Jurkat, Clone E6-1 (cell line): ENCODE measurements at regions not wholly inside any gene's neighbourhood (a gene's known extent, or its start where the extent isn't known, plus 50 kb on each side); places are given as distances from the start of the nearest gene placed in this dataset.
A peak's percentile ranks its signal among the peaks of the same experiment; 100 is the strongest.

Experiments used
- DNase-seq: peaks from one replicate; pipeline ENCODE4 v3.0.0-alpha.2; 2011; ENCODE audit warnings: low read depth, low spot score
- H3K4me3 ChIP-seq: 2 replicates; pipeline ENCODE4 v1.5.1; 2011; ENCODE audit warnings: mild to moderate bottlenecking, low read length, control low read depth, moderate library complexity

DNA sequence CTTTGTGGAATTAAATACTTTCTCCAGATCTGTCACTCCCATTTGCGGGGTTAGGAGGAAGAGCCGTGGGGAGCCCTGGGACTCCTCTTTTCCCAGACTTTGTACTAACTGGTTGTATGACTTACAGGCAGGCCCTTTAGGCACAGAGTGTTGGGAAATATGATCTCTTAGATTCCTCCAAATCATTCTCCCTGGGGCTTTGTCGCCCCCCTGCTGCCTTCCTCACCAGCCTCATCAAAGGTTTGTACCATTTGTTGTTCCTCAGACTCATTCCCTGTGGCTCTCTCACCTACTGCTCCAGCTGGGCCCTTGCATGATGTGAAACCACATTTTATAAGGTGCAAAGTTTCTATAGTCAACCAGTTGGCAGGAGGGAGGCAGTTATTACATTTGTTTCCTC, 56.4 kb downstream of the CRYGS start:
- DNase-seq, result no peak
- H3K4me3 ChIP-seq, result no peak overlapping the region

DNA sequence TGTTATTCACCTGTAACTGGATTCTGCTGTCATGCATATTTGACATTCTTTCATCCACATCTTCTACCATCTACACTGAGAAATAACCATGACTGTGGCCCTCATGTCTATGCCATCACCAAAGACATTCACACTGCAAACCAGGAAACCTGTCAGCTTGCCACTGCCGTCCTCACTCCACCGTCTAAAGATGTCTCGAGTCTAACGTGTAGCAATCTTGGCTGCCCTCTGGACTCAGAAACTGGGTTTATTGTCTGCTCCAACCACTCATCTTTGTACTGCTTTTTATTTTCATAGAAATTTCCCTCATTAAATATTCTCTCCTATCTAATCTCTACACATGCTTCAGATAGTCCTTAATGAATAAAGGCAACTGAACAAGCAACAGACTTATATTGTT, 57.1 kb downstream of the CRYGS start:
- no peak for DNase-seq
- no peak overlapping the region for H3K4me3 ChIP-seq

DNA sequence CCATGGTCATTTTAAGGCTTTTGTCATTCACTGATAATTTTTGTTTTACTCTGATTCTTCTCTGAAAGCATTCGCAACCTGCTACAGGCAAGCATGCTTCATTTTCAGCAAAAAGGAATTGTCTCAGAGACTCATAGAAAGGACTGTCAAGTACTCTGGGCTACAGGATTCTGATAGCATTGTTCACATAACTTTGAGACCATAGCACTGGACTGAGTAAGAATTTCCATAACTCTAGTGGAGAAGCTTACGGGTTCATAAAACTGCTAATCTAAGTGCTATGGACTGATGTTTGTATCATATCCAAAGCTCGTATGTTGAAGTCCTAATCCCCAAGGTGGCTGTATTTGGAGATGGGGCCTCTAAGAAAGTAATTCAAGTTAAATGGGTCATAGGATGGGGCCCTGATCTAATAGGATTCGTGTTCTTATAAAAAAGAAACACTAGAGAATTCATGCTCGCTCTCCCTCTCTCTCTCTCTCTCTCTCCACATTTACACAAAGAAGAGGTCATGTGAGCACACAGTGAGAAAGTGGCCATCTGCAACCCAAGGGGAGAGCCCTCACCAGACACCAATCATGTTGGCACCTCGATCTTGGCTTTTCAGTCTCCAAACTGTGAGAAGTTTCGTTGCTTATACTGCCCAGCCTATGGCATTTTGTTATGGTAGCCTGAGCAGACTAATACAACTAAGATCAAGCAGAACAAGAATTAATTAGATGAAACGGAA, 60.4 kb downstream of the CRYGS start:
- H3K4me3 ChIP-seq, result no peak overlapping the region
- DNase-seq, result no peak

DNA sequence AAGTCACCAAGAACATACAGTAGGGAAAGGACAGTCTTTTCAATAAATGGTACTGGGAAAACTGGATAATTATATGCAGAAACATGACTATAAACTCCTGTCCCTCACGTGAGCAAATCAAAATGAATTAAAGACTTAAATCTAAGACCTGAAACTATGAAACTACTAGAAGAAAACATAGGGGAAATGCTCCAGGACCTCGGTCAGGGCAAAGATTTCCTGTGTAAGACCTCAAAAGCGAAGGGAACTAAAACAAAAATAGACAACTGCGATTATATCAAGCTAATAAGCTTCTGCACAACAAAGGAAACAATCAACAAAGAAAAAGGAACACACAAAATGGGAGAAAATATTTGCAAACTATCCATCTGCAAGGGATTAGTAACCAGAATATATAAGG, 62.7 kb downstream of the CRYGS start:
- no peak for DNase-seq
- no peak overlapping the region for H3K4me3 ChIP-seq

DNA sequence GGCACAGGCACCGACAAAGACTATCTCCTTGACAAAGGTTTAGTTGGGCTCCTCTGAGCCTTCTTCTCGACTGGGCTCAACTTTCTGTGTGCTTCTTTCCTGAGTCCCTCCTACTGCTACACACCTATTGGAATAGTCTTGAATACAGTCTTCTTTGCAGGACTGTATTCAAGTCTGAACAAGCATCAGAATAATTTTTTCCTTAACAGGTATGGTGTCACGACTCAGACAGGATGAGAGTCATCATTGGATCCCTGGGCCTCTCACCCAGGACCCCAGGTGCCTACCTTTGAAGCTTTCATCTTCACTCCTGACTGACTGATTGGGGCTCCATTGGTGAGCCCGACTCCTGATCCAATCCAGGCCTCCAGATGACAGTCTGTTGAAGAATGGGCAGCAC, 66.3 kb downstream of the CRYGS start:
- no peak for DNase-seq
- no peak overlapping the region for H3K4me3 ChIP-seq

DNA sequence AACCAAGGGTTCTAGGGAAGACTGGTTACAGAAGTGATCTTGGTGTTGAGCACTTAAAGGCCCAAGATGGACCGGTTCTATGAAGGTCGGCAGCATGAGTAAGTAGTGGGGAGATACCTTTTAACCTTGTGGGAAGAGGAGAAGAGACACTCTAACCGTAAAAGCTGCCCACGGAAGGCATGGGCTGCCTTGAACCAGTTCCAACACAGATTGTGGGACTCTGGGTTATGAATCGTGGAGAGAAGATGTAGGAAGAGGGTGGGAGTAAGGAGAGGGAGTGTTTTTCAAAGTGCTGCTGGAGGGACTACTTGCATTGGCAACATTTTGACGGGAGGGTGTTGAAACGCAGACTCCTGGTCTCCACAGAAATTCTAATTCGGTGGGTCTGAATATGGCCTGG, 67.1 kb downstream of the CRYGS start:
- DNase-seq, result no peak
- H3K4me3 ChIP-seq, result no peak overlapping the region

DNA sequence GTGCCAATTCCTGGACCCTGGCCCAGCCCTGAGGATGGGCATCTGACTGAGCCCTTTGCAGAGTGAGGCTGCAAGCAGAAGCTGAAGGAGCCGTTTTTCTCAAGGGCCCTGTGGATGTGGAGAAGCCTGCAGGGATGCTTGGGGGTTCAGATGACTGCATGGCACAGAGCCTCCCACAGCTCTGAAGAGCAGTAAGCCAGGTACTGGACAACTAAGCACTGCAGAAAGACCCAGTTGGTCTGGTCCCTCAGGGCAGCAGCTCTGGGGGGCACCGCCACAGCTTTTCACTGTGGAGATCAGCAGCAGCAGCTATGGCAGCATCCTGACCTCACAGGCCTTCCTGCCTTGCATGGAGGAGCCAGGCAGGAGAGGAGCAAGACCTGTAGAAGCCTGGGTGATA, 67.6 kb downstream of the CRYGS start:
- H3K4me3 ChIP-seq, result no peak overlapping the region
- DNase-seq, result no peak

DNA sequence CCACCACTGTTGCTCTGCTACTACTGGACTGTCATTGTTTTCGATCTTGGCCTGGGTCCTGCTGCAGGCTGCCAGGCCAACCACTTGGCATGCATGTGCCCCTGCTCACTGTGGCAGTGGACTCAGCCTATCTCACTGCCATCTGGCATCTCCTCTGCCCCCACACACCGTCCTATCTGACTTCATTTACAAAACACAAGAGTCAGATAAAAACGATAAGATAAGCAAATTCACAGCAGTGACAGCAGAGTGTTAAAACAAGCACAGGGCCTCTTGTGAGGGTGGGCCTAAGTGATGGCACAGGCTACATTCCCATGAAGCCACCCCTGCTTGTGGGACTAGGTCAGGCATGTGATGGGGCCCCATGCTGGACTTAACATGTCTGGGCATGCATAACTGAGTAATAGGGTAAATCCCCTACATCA, 68.1 kb downstream of the CRYGS start:
- DNase-seq, result no peak
- H3K4me3 ChIP-seq, result no peak overlapping the region

DNA sequence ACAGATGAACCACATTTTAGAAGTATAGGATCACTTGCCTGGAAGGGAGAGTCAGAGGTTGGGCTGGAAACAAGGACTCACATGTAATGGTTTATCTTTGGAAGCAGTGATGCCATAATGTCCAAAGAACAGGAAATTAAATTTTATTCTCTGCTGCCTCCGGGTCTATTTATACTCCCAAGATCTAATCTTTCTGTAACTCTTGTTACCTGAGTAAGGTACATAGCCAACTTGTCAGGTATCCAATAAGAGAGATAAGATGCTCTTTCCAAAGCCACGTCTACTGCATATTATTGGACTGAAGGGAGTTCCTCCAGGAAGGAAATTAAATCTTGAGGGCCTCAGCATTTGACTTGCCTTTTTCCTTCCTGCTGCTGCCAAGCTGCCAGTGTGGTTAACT, 71.0 kb downstream of the CRYGS start:
- no peak overlapping the region for H3K4me3 ChIP-seq
- no peak for DNase-seq

DNA sequence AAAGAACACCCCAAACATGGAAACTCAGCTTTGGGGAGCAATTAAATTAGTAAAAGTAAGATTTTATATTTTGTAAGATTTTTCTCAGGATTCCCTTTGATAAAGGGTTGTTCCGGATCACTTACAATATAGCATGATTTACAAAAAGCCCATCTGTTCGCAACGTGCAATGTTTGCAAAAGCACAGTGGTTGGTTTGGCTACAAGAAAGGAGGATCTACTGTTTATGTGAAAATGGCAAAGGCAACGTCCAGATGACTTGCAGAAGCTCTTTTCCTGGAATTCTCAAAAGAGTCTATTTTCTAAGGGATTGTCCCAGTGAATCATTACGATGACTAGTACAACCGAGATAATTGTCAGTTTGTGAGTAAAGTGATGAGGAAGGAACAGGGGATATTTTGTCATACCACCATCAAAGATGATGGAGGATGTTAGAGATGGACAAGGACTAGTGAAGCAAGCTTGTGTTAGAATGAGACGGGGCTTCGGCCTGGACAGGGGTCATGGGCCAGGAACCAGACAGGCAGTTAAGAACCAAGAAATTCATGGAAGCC, 71.6 kb downstream of the CRYGS start:
- DNase-seq, result no peak
- no peak overlapping the region for H3K4me3 ChIP-seq

DNA sequence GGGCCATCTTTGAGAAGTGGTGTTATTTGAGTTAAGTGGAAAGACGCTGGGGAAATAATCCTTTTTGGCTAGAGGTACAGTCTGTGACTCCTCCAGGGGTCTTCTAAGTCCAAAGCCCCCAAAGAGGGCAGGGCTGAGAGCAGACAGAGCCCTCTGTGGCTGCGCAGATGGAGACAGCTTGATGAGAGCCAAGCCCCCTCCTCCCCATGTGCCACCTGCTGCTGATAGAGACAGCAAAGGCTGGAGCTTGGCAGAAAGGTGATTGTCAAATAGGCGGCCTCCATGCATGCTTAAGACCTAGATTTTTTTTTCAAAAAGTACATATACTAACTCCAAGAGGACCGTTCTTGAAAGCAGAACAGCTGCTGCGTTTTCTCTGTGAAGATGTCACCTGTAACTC, 72.4 kb downstream of the CRYGS start:
- no peak for DNase-seq
- no peak overlapping the region for H3K4me3 ChIP-seq

DNA sequence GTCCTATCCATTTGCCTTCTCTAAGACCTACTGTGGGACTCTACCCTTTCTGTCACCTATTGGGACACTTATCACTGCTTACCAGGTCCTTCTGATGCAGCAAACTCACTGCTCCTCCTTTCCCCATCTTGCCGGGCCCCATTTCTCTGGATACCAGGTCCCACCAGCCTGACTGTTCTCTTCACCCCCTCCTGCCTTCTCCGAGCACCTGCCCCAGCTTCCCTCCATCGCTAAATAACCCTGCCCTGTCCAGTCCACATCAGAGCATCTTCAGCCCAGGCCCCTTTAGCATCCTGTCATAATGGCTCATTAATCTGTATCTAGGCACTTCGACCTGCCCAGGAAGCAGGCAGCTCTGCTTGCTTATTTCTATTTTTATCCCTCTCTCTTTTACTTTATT, 74.7 kb downstream of the CRYGS start:
- no peak for DNase-seq
- H3K4me3 ChIP-seq, result no peak overlapping the region

DNA sequence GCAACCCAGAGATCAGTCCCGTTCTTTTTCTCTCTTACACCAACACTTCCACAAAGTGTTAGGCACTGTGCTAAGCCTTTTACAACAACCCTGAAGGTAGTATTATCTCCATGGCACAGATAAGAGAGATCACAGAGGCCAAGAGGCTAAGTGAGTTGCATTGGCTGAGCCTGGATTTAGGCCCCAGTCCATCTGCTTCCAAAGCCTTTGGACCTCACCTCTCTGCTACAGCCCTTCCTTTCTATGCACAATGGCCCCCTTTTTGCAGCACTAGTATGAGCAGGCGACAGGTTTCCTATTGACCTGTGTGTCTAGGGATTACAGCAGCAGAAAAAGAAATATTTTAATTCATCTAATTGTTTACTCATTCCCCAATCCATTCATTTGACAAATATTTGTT, 76.2 kb downstream of the CRYGS start:
- H3K4me3 ChIP-seq, result no peak overlapping the region
- DNase-seq, result no peak

DNA sequence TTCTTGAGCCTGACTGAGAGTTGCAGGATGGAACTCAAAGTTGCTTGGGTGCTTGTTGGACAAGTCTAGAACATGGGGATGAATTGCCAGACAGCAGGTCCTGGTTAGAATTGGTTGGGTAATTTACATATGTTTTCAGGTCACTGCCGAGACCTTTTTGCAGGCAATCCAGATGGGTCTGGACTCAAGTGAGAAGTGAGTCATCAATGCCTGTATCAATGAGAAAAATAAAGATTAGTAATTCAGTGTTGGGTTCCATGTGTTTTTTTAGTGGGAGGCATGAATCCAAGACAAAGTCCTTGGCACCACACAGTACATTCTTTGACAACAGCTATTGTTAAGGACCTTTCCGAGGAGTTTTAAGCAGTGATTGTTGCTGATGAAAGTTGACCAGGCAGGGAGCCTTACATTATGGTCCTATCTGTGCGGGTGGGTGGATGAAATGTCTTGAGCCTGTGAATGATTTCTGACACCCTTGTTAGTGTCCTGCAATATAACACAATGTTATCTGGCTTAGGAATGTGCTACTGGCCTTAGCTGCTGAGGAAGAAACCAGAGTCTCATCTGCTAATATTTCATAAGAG, 77.7 kb downstream of the CRYGS start:
- no peak for DNase-seq
- no peak overlapping the region for H3K4me3 ChIP-seq

DNA sequence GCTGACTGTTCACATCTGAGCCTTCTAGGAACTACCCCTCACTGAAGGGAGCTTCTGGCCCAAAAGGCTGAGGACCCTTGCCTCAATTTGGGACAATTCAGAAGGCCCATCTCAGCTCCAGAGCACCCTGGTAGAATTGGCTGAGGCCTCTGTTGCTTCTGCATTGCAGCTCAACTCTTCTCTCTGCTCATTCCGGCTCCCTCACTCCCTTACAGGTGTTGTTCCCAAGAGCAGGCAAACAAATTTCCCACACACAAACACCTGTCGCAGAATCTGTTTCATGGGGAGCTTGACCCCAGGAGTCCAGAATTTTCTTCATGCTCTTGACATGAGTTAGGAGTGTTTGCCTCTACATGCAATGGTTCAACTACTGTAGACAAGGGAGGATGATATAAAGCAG, 78.7 kb downstream of the CRYGS start:
- no peak overlapping the region for H3K4me3 ChIP-seq
- DNase-seq, result no peak

DNA sequence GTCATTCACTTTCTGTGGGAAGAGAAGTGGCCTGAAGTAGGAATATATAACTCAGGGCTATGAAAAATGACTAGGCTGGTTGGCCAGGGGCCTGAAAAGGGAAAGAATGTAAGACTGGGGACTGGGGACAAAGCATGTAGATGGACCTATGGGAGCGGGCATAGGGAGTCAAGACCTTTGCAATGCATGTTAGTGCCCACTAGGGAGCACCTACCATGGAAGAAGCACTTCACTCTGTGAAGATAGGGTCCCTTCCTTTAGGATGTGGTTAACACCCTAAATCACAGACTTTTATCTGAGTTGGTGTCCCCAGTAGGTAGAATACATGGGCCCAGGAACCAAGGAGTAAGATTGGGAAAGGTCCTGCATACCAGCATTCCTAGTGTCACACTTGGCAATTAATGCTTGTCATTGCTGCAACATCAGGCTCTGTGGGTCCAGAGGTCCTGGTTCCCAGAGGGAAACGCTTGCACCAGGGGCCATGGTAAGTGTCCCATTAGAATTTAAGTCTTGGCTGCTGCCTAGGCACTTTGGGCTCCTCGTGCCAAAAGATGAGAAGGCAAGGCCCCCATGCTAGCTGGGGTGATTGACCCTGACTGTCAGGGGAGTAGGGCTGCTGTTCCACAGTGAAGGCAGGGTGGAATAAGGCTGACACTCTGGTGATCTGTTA, 79.6 kb downstream of the CRYGS start:
- peak; percentile 38 for DNase-seq
- H3K4me3 ChIP-seq, result no peak overlapping the region

DNA sequence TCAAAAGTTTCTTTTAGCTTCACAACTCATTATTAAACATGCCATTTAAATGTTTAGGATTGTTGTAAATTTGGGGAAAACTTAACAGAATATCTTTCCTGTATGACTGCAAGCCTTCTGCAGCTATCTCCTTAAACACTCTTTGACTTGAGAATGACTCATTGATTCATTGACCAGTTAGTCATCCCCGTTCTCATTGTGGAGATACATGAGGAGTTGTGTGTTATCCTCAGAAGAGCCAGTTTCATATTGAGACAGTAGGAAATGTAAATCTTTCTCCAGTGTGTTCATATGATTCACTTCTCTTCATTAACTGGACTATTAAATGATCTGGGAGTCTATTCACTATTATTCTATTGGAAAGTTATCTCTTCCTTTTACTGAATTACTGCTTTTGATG, 83.0 kb downstream of the CRYGS start:
- no peak overlapping the region for H3K4me3 ChIP-seq
- DNase-seq, result no peak

DNA sequence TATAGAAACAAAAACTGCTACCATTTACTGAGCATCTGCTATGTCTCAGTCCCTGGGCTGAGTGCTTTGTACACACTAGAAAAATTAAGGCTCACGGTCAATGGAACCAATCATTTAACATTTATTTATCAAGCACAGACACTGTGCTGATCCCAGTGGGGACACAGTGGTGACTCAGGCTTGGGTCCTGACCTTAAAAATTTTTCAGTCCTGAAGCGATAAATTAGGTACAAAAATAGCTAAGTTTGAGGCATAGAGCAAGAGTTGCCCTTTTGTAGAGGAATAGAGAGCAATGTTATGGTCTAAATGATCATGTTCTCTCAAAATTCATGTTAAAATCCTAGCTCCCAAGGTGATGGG, 85.1 kb downstream of the CRYGS start:
- no peak overlapping the region for H3K4me3 ChIP-seq
- DNase-seq, result no peak

DNA sequence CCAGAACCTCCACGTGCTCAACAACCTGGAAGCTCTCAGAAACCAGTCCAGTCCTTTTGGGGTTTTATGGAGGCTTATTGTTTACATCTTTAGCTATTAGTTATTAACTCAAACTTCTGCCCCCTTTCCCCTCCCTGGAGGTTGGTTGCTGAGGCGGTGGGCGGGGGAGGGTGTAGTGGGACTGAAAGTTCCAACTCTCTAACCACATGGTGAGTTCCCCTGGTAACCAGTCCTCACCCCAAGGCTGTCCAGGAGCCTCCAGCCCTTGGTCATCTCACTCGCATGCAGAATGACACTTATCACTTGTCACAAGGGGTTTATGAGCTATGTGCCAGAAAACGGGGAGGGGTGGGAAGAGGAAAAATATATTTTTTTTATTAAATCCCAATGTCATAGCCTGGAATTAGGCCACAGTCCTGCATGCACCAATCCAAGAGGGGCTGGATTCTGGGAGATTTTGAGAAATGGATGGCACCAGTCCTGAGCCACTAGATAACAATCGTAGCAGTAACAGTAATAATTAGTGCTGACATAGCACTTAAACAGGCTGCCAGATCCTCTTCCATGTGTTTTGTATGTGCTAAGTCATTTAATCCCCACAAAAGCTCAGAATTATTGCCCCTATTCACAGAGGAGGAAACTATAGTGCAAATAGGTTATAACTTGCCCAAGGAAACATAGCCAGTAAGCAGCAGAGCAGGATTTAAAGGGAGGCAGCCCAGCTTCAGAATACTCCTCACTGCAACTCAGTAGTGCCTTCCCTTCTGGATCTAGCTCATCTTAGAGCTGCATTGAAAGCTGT, 85.7 kb downstream of the CRYGS start:
- no peak overlapping the region for H3K4me3 ChIP-seq
- DNase-seq, result no peak

DNA sequence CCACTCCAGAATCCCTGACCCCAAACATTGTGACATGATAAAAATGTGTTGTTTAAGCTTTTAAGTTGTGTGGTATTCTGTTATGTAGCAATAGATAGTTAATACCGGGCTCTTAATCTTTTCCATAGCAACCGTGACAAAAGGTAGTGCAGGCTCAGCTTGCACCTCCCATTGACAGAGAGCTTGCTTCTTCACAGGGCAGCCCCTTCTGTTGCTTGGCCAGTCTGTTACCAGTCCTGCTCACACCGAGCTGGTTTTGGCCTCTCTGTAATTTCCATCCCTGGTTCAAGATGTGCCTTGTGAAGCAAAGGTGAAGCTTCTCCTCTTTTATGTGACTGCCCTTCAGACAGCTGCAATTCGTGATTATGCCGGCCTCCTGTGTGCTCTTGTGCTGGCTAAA, 86.9 kb downstream of the CRYGS start:
- no peak overlapping the region for H3K4me3 ChIP-seq
- DNase-seq, result no peak
